NCI-H69 (cell line): ENCODE measurements at regions not wholly inside any gene's neighbourhood (a gene's known extent, or its start where the extent isn't known, plus 50 kb on each side); places are given as distances from the start of the nearest gene placed in this dataset.

Experiments
- DNase-seq: peaks from one replicate; lab custom pipeline; 2025; lab: John Stamatoyannopoulos, UW

- no peak for DNase-seq
Measured at GRCh38 chr11:119907122-119907851, 178.3 kb upstream of the NECTIN1 start.

- DNase-seq = no peak
Measured at GRCh38 chr11:119906376-119906775, 177.4 kb upstream of the NECTIN1 start.

GRCh38 chr11:119905162-119905561 lies 176.2 kb upstream of the NECTIN1 start:
- DNase-seq = no peak

- no peak for DNase-seq
Measured at GRCh38 chr11:119904531-119905035, 175.6 kb upstream of the NECTIN1 start.

- peak; percentile 53 for DNase-seq
Measured at GRCh38 chr11:119903821-119904220, 174.8 kb upstream of the NECTIN1 start.

GRCh38 chr11:119903389-119903788 lies 174.4 kb upstream of the NECTIN1 start:
- DNase-seq = peak; percentile 53

GRCh38 chr11:119902656-119903231 lies 173.7 kb upstream of the NECTIN1 start:
- DNase-seq = peak; percentile 86

GRCh38 chr11:119901657-119902577 lies 172.9 kb upstream of the NECTIN1 start:
- DNase-seq = peak; percentile 33

GRCh38 chr11:119899997-119900396 lies 171.0 kb upstream of the NECTIN1 start:
- no peak for DNase-seq

GRCh38 chr11:119897576-119897975 lies 168.6 kb upstream of the NECTIN1 start:
- DNase-seq = no peak

- no peak for DNase-seq
Measured at GRCh38 chr11:119897046-119897440, 168.0 kb upstream of the NECTIN1 start.

- DNase-seq = no peak
Measured at GRCh38 chr11:119896387-119897045, 167.5 kb upstream of the NECTIN1 start.

GRCh38 chr11:119895981-119896380 lies 167.0 kb upstream of the NECTIN1 start:
- no peak for DNase-seq

- no peak for DNase-seq
Measured at GRCh38 chr11:119894916-119895315, 165.9 kb upstream of the NECTIN1 start.

- peak; percentile 20 for DNase-seq
Measured at GRCh38 chr11:119892311-119892808, 163.4 kb upstream of the NECTIN1 start.

- no peak for DNase-seq
Measured at GRCh38 chr11:119891055-119891768, 162.2 kb upstream of the NECTIN1 start.

- no peak for DNase-seq
Measured at GRCh38 chr11:119890466-119890865, 161.5 kb upstream of the NECTIN1 start.

GRCh38 chr11:119889728-119890280 lies 160.8 kb upstream of the NECTIN1 start:
- DNase-seq = peak; percentile 54

GRCh38 chr11:119889111-119889510 lies 160.1 kb upstream of the NECTIN1 start:
- DNase-seq = no peak

- DNase-seq = peak; percentile 59
Measured at GRCh38 chr11:119888119-119888518, 159.1 kb upstream of the NECTIN1 start.
